K562 (cell line): ENCODE measurements at regions not wholly inside any gene's neighbourhood (a gene's known extent, or its start where the extent isn't known, plus 50 kb on each side); places are given as distances from the start of the nearest gene placed in this dataset.
A peak's percentile ranks its signal among the peaks of the same experiment; 100 is the strongest.

Source experiments
- ATAC-seq: fragments of 200-7000 bp; cut with Tn5 transposase; 3 replicates; pipeline ENCODE4 v1.9.1; 2020; ENCODE audit warnings: moderate library complexity
- BruUV-seq: library from RNA; stranded (reverse); fragments of 400-500 nt; replicated peaks from 2 replicates; lab custom pipeline; 2021; lab: Mats Ljungman, UMichigan
- CTCF ChIA-PET: fragments of 300-600 bp; formaldehyde crosslinking; extraction: SDS; loops from one replicate; lab custom pipeline; 2021; ENCODE audit warnings: low intra/inter-chr PET ratio; lab: Yijun Ruan, JAX
- POLR2A ChIA-PET: fragments of 300-600, 350-650 bp; sonication (Branson Sonifier 250); formaldehyde crosslinking; extraction: SDS; loops from one replicate; lab custom pipeline; 2021; ENCODE audit warnings: antibody characterized with exemption, inconsistent platforms; lab: Yijun Ruan, JAX
- DNase-seq, 4 experiments: peaks; one replicate each; pipeline versions ENCODE4 v3.0.0 to v3.0.0-alpha.2; 2011 to 2018; ENCODE audit warnings: low spot score in 3 of 4, mixed read lengths in 3 of 4; ENCODE audit errors: extremely low read depth in 1 of 4
- FAIRE-seq: peaks from 2 replicates; lab custom pipeline; 2011; peaks lifted over from hg19 to GRCh38; lab: Jason Lieb, UNC
- H2AFZ ChIP-seq: 2 replicates; pipeline ENCODE4 v1.6.0; 2011; ENCODE audit warnings: low read depth, low read length, control low read depth, inconsistent platforms
- H3K27ac ChIP-seq: fragments of 200-600 bp; 3 replicates; pipeline ENCODE4 v1.8.0; 2011; ENCODE audit warnings: low read depth, mild to moderate bottlenecking, control low read depth, inconsistent platforms, low read length, moderate library complexity, mixed read lengths; ENCODE audit errors: extremely low read depth
- H3K27me3 ChIP-seq, 2 experiments: fragments of 300-600 bp in 1 of 2; 2 replicates in 1 of 2; 3 replicates in 1 of 2; pipeline versions ENCODE4 v1.6.0 to v1.8.0; 2011; ENCODE audit warnings: inconsistent platforms in 2 of 2, low read length in 2 of 2, mild to moderate bottlenecking in 1 of 2, mixed read lengths in 1 of 2, moderate library complexity in 1 of 2; ENCODE audit not compliant: control insufficient read depth in 2 of 2, insufficient read depth in 2 of 2
- H3K36me3 ChIP-seq: fragments of 300-600 bp; 3 replicates; pipeline ENCODE4 v1.8.0; 2011; ENCODE audit warnings: mild to moderate bottlenecking, low read length, inconsistent platforms; ENCODE audit not compliant: control insufficient read depth, insufficient read depth
- H3K4me1 ChIP-seq, 2 experiments: fragments of 200-600 bp in 1 of 2; replicated peaks in 1 of 2; 2 replicates in 1 of 2; 3 replicates in 1 of 2; pipeline versions ENCODE4 v1.5.1 to v1.8.0; 2011; ENCODE audit warnings: inconsistent platforms in 2 of 2, low read length in 2 of 2, mild to moderate bottlenecking in 1 of 2, mixed read lengths in 1 of 2, moderate library complexity in 1 of 2; ENCODE audit not compliant: control insufficient read depth in 2 of 2, insufficient read depth in 2 of 2
- H3K4me2 ChIP-seq: 2 replicates; pipeline ENCODE4 v1.6.1; 2011; ENCODE audit warnings: low read length, control low read depth, inconsistent platforms, mixed read lengths; ENCODE audit not compliant: insufficient read depth
- H3K4me3 ChIP-seq: fragments of 200-600 bp; sonication (generic), shearing (Covaris generic); 2 replicates; pipeline ENCODE4 v1.5.1; 2016; ENCODE audit warnings: control low read depth, inconsistent platforms
- H3K79me2 ChIP-seq: fragments of 200-600 bp; 3 replicates; pipeline ENCODE4 v1.8.0; 2011; ENCODE audit warnings: low read length, inconsistent platforms; ENCODE audit not compliant: control insufficient read depth, insufficient read depth
- H3K9ac ChIP-seq, 2 experiments: 2 replicates each; pipeline versions ENCODE4 v1.6.0 to v1.6.1; 2011; ENCODE audit warnings: low read depth in 2 of 2, low read length in 2 of 2, control low read depth in 1 of 2, inconsistent platforms in 1 of 2, mild to moderate bottlenecking in 1 of 2, mixed read lengths in 1 of 2; ENCODE audit not compliant: insufficient read depth in 1 of 2
- H3K9me1 ChIP-seq: one replicate; pipeline ENCODE4 v1.6.0; 2011; ENCODE audit warnings: inconsistent platforms, mild to moderate bottlenecking, low read length, moderate library complexity; ENCODE audit not compliant: control insufficient read depth, insufficient read depth
- H3K9me3 ChIP-seq: replicated peaks from 2 replicates; pipeline ENCODE4 v1.5.1; 2011; ENCODE audit warnings: low read depth, low read length, inconsistent platforms; ENCODE audit not compliant: control insufficient read depth, insufficient read depth
- H4K20me1 ChIP-seq: replicated peaks from 2 replicates; pipeline ENCODE4 v1.6.1; 2011; ENCODE audit warnings: low read length, inconsistent platforms, mixed read lengths; ENCODE audit not compliant: control insufficient read depth, insufficient read depth
- CEBPG ChIP-seq, 3 experiments: fragments of 200-800 bp in 1 of 3; sonication (Bioruptor generic) in 1 of 3; sonication (generic) in 1 of 3; formaldehyde crosslinking in 1 of 3; IDR thresholded peaks in 2 of 3; conservative IDR thresholded peaks in 1 of 3; 2 replicates each; pipeline versions ENCODE4 v1.6.1 to v1.8.0; 2016 to 2022; ENCODE audit warnings: missing compliant biosample characterization in 2 of 3, missing genetic modification characterization in 2 of 3, mild to moderate bottlenecking in 1 of 3, missing genetic modification reagents in 1 of 3
- CREM ChIP-seq: IDR thresholded peaks from 2 replicates; pipeline ENCODE4 v1.6.1; 2014; ENCODE audit warnings: antibody characterized with exemption, low read depth
- CTBP1 ChIP-seq: fragments of 450-650 bp; IDR thresholded peaks from 2 replicates; pipeline ENCODE4 v1.6.1; 2016; ENCODE audit warnings: borderline replicate concordance
- E2F8 ChIP-seq: fragments of 450-650 bp; IDR thresholded peaks from 2 replicates; pipeline ENCODE4 v1.7.1; 2018; ENCODE audit warnings: mild to moderate bottlenecking, low read depth; ENCODE audit not compliant: partially characterized antibody
- FIP1L1 ChIP-seq: fragments of 200-400 bp; formaldehyde crosslinking; IDR thresholded peaks from 2 replicates; pipeline ENCODE4 v1.6.1; 2018; ENCODE audit warnings: mild to moderate bottlenecking, low read depth, low read length; ENCODE audit not compliant: poor library complexity, severe bottlenecking
- GATAD2B ChIP-seq: fragments of 450-650 bp; IDR thresholded peaks from 2 replicates; pipeline ENCODE4 v1.6.1; 2017; ENCODE audit warnings: mild to moderate bottlenecking, borderline replicate concordance
- HMGN3 ChIP-seq: IDR thresholded peaks from 2 replicates; pipeline ENCODE4 v1.6.1; 2011; ENCODE audit warnings: borderline replicate concordance, low read depth, mild to moderate bottlenecking, mixed read lengths, low read length; ENCODE audit not compliant: insufficient read length; ENCODE audit errors: extremely low read depth
- MAFG ChIP-seq: fragments of 450-650 bp; conservative IDR thresholded peaks from 2 replicates; pipeline ENCODE4 v1.6.1; 2016; ENCODE audit warnings: missing genetic modification characterization, missing compliant biosample characterization
- MTA1 ChIP-seq: fragments of 450-650 bp; IDR thresholded peaks from 2 replicates; pipeline ENCODE4 v1.6.1; 2017; ENCODE audit warnings: borderline replicate concordance
- RBBP5 ChIP-seq: fragments of 200-600 bp; sonication (generic); IDR thresholded peaks from 2 replicates; pipeline ENCODE4 v1.6.1; 2012; ENCODE audit warnings: borderline replicate concordance, mild to moderate bottlenecking, low read length, control low read depth, inconsistent platforms; ENCODE audit not compliant: insufficient read depth, poor library complexity, severe bottlenecking
- SMARCE1 ChIP-seq: fragments of 450-650 bp; IDR thresholded peaks from 2 replicates; pipeline ENCODE4 v1.7.1; 2016; ENCODE audit warnings: mild to moderate bottlenecking
- TAL1 ChIP-seq: fragments of 450-650 bp; IDR thresholded peaks from 2 replicates; pipeline ENCODE4 v1.6.1; 2016; ENCODE audit warnings: mild to moderate bottlenecking
- TOE1 ChIP-seq, 2 experiments: fragments of 450-650 bp in 1 of 2; sonication (generic) in 1 of 2; formaldehyde crosslinking in 1 of 2; IDR thresholded peaks; 2 replicates each; pipeline versions ENCODE4 v1.7.1 to v1.8.0; 2016 to 2022; ENCODE audit warnings: borderline replicate concordance in 2 of 2, mild to moderate bottlenecking in 2 of 2, antibody characterized with exemption in 1 of 2, inconsistent platforms in 1 of 2, low read depth in 1 of 2, missing genetic modification reagents in 1 of 2, moderate library complexity in 1 of 2
- ZFPM2 ChIP-seq: fragments of 250-450 bp; sonication (Bioruptor Pico); IDR thresholded peaks from 2 replicates; pipeline ENCODE4 v1.5.1; 2022; ENCODE audit warnings: mild to moderate bottlenecking
- ZNF184 ChIP-seq: sonication (generic); formaldehyde crosslinking; IDR thresholded peaks from 2 replicates; pipeline ENCODE4 v1.5.0; 2020; ENCODE audit warnings: missing genetic modification reagents
- ZNF23 ChIP-seq: fragments of 250-450 bp; sonication (Bioruptor Pico); IDR thresholded peaks from 2 replicates; pipeline ENCODE4 v1.4.0; 2020; ENCODE audit warnings: mild to moderate bottlenecking
- ZNF282 ChIP-seq: sonication (generic); formaldehyde crosslinking; IDR thresholded peaks from 2 replicates; pipeline ENCODE4 v1.8.1; 2023; ENCODE audit warnings: missing genetic modification reagents
- WGBS: fragments of 100-300 bp; shearing (Covaris generic); methylation state at CpG from one replicate; pipeline ENCODE4 v1.1.6; 2016; ENCODE audit warnings: low coverage, mixed read lengths; ENCODE audit not compliant: insufficient coverage; ENCODE audit errors: missing lambda C conversion rate; 5-methylcytosine and 5-hydroxymethylcytosine counted together
- in situ Hi-C: fragments of 300-500 bp; cut with MboI; formaldehyde crosslinking; loops from 4 replicates; pipeline ENCODE4 v1.15.0; 2018; ENCODE audit warnings: inconsistent platforms, mixed read lengths
- intact Hi-C: fragments of 100-400 bp; cut with micrococcal nuclease; formaldehyde crosslinking; loops from 2 replicates; pipeline ENCODE4 v1.14.2; 2022
- TF ChIP-seq, protein P1 (sequence below): fragments of 250-450 bp; sonication (Bioruptor Pico); IDR thresholded peaks from 2 replicates; pipeline ENCODE4 v1.8.0; 2022; ENCODE audit warnings: moderate library complexity, mild to moderate bottlenecking, inconsistent platforms

DNA sequence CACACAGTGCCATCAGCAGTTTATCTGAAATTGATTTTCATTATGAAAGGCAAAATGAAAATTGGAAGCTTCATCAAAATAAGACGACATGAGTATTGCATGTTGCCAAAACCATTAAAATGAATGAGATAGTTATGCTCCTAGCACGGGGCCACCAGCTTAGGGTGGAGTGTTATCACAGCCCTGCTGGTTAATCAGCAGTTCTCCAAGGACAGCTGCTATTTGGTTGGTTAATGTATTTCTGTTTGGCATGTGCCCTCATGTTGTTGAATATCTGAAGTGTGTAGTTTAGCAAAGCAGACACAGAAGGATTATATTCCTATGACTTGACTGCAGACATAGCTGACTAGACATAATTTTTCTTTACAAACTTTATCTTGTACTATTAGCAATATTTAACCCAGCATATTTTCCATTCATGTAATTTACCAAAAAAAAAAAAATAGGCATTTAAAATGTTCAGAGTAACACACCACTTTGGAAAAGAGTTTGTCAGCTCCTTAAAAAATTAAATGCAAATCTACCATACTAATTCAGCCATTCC, 98.6 kb upstream of the PIK3R1 start (continued):
- no peak for TF ChIP-seq E2F8
- no peak for TF ChIP-seq TOE1 (IDR thresholded peaks at IDR 0.05; ENCODE audit: borderline replicate concordance)
- TF ChIP-seq TOE1 (CRISPR knock-in tag; IDR thresholded peaks at IDR 0.05; ENCODE audit: borderline replicate concordance, low read depth): no peak
- TF ChIP-seq ZNF184 (CRISPR knock-in tag): no peak
- peak; percentile 55 for TF ChIP-seq MAFG (tag)
- TF ChIP-seq ZFPM2: no peak

DNA sequence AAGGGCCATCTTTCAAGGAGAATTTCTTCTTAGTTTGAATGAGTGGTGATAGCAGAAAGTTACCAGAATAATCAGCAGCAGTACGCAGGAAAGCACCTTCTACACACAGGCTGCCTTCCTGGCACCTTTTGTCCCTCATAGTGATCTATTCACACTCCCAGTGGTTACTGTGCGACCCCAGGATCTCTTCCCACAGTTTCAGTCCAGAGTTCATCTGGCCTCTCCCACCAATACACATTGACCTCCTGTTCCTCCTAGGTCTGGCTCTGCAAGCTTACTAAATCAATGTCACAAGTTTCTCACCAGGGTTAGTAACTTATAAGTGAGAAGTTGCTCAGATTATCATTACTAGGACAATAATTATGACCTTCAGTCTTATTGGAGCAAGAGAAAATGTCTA, 99.1 kb upstream of the PIK3R1 start:
- ATAC-seq: no peak
- intact Hi-C loops (no loop called here), in situ Hi-C loops (no loop called here)
- no peaks in the 10 kb centered on the region for H4K20me1 ChIP-seq
- H3K9me3 ChIP-seq: no peaks in the 10 kb centered on the region
- BruUV-seq: no TSS peak
- DNase-seq: no peak
- ChIA-PET POLR2A (no interaction called here), CTCF (no interaction called here)
- no peak overlapping the region for H3K9ac ChIP-seq
- H3K4me3 ChIP-seq: no peak overlapping the region
- H2AFZ ChIP-seq: no peak overlapping the region
- no peaks in the 10 kb centered on the region for H3K79me2 ChIP-seq
- no peak for FAIRE-seq
- no peaks in the 10 kb centered on the region for H3K36me3 ChIP-seq
- no peaks in the 10 kb centered on the region for H3K9me1 ChIP-seq
- WGBS: 0% methylated on average over 2 of the region's 2 CpGs
- H3K4me1 ChIP-seq: no peaks in the 10 kb centered on the region
- H3K27me3 ChIP-seq: no peaks in the 10 kb centered on the region
- H3K27ac ChIP-seq: no peak overlapping the region
- H3K4me2 ChIP-seq: no peak overlapping the region
- TF ChIP-seq, protein P1, sequence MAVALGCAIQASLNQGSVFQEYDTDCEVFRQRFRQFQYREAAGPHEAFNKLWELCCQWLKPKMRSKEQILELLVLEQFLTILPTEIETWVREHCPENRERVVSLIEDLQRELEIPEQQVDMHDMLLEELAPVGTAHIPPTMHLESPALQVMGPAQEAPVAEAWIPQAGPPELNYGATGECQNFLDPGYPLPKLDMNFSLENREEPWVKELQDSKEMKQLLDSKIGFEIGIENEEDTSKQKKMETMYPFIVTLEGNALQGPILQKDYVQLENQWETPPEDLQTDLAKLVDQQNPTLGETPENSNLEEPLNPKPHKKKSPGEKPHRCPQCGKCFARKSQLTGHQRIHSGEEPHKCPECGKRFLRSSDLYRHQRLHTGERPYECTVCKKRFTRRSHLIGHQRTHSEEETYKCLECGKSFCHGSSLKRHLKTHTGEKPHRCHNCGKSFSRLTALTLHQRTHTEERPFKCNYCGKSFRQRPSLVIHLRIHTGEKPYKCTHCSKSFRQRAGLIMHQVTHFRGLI (CRISPR knock-in tag): no peak
- no peak for TF ChIP-seq HMGN3
- TF ChIP-seq MTA1: no peak
- no peak for TF ChIP-seq CREM
- no peak for TF ChIP-seq SMARCE1
- no peak for TF ChIP-seq CTBP1
- no peak for TF ChIP-seq ZNF282 (CRISPR knock-in tag)
- no peak for TF ChIP-seq RBBP5
- TF ChIP-seq FIP1L1: no peak
- no peak for TF ChIP-seq TAL1
- TF ChIP-seq GATAD2B: no peak
- TF ChIP-seq ZNF23 (CRISPR knock-in tag): no peak
- TF ChIP-seq CEBPG (CRISPR knock-in tag; IDR thresholded peaks at IDR 0.05): no peak
- no peak for TF ChIP-seq CEBPG (tag; conservative IDR thresholded peaks at IDR 0.05 in 1 of 2, IDR thresholded peaks at IDR 0.05 in 1 of 2)
